ENCODE measurements at regions not wholly inside any gene's neighbourhood (a gene's known extent, or its start where the extent isn't known, plus 50 kb on each side); places are given as distances from the start of the nearest gene placed in this dataset.

GRCh38 chr11:122572592-122572991, 82.9 kb upstream of the UBASH3B start:
- Histone ChIP-seq H3K36me3 (ENCODE audit: control insufficient read depth in 4 of 4, insufficient read depth in 3 of 4, low read depth in 1 of 4, low read length in 3 of 4) (no peaks in the 10 kb centered on the region), H3K9ac (ENCODE audit: low read depth in 1 of 2, low read length in 2 of 2) (no peak overlapping the region), H3K4me3 (ENCODE audit: low read depth in 1 of 3, low read length in 3 of 3) (no peak overlapping the region), H3K4me1 (ENCODE audit: control insufficient read depth in 4 of 4, insufficient read depth in 4 of 4, low read length in 3 of 4) (no peaks in the 10 kb centered on the region), H3K27ac (ENCODE audit: low read depth in 1 of 2, low read length in 2 of 2) (no peak overlapping the region), H3K27me3 (ENCODE audit: control insufficient read depth in 4 of 4, insufficient read depth in 4 of 4, low read length in 3 of 4) (peaks cover 0 to 9% (median 0%) of the 10 kb centered on the region in 4 donors), H3K9me3 (ENCODE audit: control insufficient read depth in 4 of 4, low read length in 3 of 4) (no peaks in the 10 kb centered on the region)
- 90% methylated on average over 3 of the region's 3 CpGs for WGBS
- no peak for DNase-seq (ENCODE audit: low spot score)
- TF ChIP-seq RXRA (IDR thresholded peaks at IDR 0.05), result no peak
- no peak for TF ChIP-seq YY1 (IDR thresholded peaks at IDR 0.05)
- TF ChIP-seq HNF4A (conservative IDR thresholded peaks at IDR 0.05), result no peak
- TF ChIP-seq REST (IDR thresholded peaks at IDR 0.05), result no peak
- no peak for TF ChIP-seq SP1 (IDR thresholded peaks at IDR 0.05)
- no peak for TF ChIP-seq RAD21 (IDR thresholded peaks at IDR 0.05)
- no peak for TF ChIP-seq EGR1 (IDR thresholded peaks at IDR 0.05; ENCODE audit: low read depth in 2 of 2)
- no peak for TF ChIP-seq TAF1 (conservative IDR thresholded peaks at IDR 0.05)
- no peak for TF ChIP-seq CTCF (IDR thresholded peaks at IDR 0.05; ENCODE audit: low read depth, low read length, missing input control)
- TF ChIP-seq MAX (IDR thresholded peaks at IDR 0.05), result no peak
- TF ChIP-seq FOXA1 (IDR thresholded peaks at IDR 0.05), result no peak
- no peak for TF ChIP-seq HNF4G (IDR thresholded peaks at IDR 0.05)
- no peak for TF ChIP-seq NR2F2 (IDR thresholded peaks at IDR 0.05)

- H3K4me3 ChIP-seq (ENCODE audit: low read depth in 1 of 3, low read length in 3 of 3), result no peak overlapping the region
- H3K36me3 ChIP-seq (ENCODE audit: control insufficient read depth in 4 of 4, insufficient read depth in 3 of 4, low read depth in 1 of 4, low read length in 3 of 4), result no peaks in the 10 kb centered on the region
- no peak for TF ChIP-seq YY1 (IDR thresholded peaks at IDR 0.05)
- no peak for TF ChIP-seq EGR1 (IDR thresholded peaks at IDR 0.05; ENCODE audit: low read depth in 2 of 2)
- no peak for TF ChIP-seq NR2F2 (IDR thresholded peaks at IDR 0.05)
- DNase-seq (ENCODE audit: low spot score), result no peak
- peaks cover 0 to 6% (median 1%) of the 10 kb centered on the region in 4 donors for H3K27me3 ChIP-seq (ENCODE audit: control insufficient read depth in 4 of 4, insufficient read depth in 4 of 4, low read length in 3 of 4)
- WGBS, result 80% methylated on average over 3 of the region's 3 CpGs
- no peaks in the 10 kb centered on the region for H3K4me1 ChIP-seq (ENCODE audit: control insufficient read depth in 4 of 4, insufficient read depth in 4 of 4, low read length in 3 of 4)
- no peak overlapping the region for H3K9ac ChIP-seq (ENCODE audit: low read depth in 1 of 2, low read length in 2 of 2)
- H3K9me3 ChIP-seq (ENCODE audit: control insufficient read depth in 4 of 4, low read length in 3 of 4), result no peaks in the 10 kb centered on the region
- H3K27ac ChIP-seq (ENCODE audit: low read depth in 1 of 2, low read length in 2 of 2), result no peak overlapping the region
Observed at GRCh38 chr11:122563761-122564160, 91.8 kb upstream of the UBASH3B start.

GRCh38 chr11:122559734-122560382, 95.7 kb upstream of the UBASH3B start:
- DNase-seq (ENCODE audit: low spot score), result no peak
- no peaks in the 10 kb centered on the region for H3K36me3 ChIP-seq (ENCODE audit: control insufficient read depth in 4 of 4, insufficient read depth in 3 of 4, low read depth in 1 of 4, low read length in 3 of 4)
- WGBS, result 52% methylated on average over 9 of the region's 9 CpGs
- TF ChIP-seq YY1 (IDR thresholded peaks at IDR 0.05) (no peak), CTCF (IDR thresholded peaks at IDR 0.05; ENCODE audit: low read depth, low read length, missing input control) (no peak), NR2F2 (IDR thresholded peaks at IDR 0.05) (no peak), FOXA2 (IDR thresholded peaks at IDR 0.05) (no peak), RXRA (IDR thresholded peaks at IDR 0.05) (no peak), REST (IDR thresholded peaks at IDR 0.05) (no peak), EGR1 (IDR thresholded peaks at IDR 0.05; ENCODE audit: low read depth in 2 of 2) (no peak), HNF4G (IDR thresholded peaks at IDR 0.05) (no peak), RAD21 (IDR thresholded peaks at IDR 0.05) (no peak), ATF3 (IDR thresholded peaks at IDR 0.05) (no peak)

More at GRCh38 chr11:122559734-122560382, 95.7 kb upstream of the UBASH3B start:
- peaks cover 0 to 8% (median 2%) of the 10 kb centered on the region in 4 donors for H3K27me3 ChIP-seq (ENCODE audit: control insufficient read depth in 4 of 4, insufficient read depth in 4 of 4, low read length in 3 of 4)
- H3K4me3 ChIP-seq (ENCODE audit: low read depth in 1 of 3, low read length in 3 of 3), result no peak overlapping the region
- no peaks in the 10 kb centered on the region for H3K4me1 ChIP-seq (ENCODE audit: control insufficient read depth in 4 of 4, insufficient read depth in 4 of 4, low read length in 3 of 4)
- H3K9ac ChIP-seq (ENCODE audit: low read depth in 1 of 2, low read length in 2 of 2), result no peak overlapping the region
- no peaks in the 10 kb centered on the region for H3K9me3 ChIP-seq (ENCODE audit: control insufficient read depth in 4 of 4, low read length in 3 of 4)
- no peak overlapping the region for H3K27ac ChIP-seq (ENCODE audit: low read depth in 1 of 2, low read length in 2 of 2)
